NCI-H146 treated with DMSO at 0.1 percent for 48 hours (cell line): ENCODE measurements at regions not wholly inside any gene's neighbourhood (a gene's known extent, or its start where the extent isn't known, plus 50 kb on each side); places are given as distances from the start of the nearest gene placed in this dataset.

Experiments
- DNase-seq: peaks from one replicate; lab custom pipeline; 2025; ENCODE audit not compliant: unreplicated experiment; lab: John Stamatoyannopoulos, UW

DNA sequence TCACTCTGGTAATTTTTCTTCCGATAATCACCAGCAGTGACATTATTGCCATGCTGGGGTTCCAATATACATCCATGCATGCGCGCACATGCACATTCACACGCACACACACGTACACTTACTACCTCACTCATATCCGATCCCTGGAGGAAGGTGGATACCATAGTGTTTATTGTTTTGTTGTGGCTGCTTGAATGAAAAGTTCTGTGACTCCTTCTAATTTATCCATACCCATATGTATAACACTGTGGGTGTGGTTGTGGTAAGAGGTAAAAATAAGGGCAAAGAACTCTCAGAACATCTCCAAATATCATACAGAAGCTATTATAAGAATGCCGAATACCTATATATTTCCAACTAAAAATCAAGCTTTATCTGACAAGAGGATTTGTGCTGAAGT is 407.8 kb upstream of the PODXL start:
- DNase-seq, result no peak

DNA sequence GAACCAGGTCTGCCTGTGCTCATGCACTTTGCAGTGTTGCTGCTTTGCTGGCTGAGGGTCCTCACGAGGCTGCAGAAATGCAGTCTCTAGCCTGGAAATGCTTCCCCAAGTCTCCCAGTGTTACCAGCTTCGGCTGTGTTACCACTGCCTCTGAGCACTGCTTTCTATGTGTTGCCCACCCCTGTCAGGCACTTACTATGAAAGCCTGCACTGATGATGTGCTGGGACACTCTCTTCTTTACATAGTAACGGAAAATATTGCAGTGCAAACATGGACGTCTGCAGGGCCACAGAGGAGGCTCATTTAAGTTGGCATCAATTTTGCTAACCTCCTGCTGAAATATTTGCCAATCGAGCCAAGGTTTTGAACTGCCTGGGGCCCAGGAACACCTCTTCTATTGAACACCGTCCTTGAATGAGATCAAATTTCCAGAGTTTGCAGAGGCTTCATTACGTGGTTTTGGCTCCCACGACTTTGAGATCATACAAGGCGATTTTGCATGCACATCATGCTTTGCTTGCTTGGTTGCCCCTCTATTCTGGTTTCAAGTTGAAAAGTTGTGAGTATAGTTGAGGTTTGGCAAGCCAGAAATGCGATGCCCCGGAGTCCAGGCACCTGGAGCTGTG is 404.7 kb upstream of the PODXL start:
- no peak for DNase-seq

DNA sequence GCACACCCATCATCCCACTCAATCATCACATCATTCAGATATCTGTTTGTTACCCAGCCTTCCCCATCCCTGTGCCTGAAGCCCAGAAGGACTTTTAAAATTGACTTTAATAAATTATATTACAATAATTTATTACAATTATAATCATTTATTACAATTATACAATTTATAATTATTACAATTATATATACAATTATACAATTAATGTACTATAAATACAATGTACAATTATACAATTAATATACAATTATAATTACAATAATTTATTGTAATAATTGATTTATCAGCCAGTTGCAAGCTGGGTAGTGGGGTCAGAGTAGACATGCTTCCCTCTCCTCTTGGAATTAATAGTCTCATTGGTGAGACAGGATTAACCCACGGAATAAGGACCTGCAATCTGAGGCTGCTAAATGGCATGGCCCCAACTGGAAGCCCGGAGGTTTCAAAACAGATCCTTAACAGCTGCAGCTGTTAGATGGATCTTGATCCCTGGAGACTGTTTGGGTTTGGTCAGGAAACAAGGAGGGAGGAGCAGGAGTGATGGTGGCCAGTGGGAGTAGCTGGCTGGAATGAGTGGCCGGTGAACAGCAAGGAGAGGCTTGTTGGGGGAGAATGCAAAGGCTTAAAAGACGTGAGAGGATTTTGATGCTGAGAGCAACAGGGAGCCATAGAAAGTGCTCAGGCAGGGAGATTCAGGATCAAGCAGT is 402.8 kb upstream of the PODXL start:
- DNase-seq, result no peak

DNA sequence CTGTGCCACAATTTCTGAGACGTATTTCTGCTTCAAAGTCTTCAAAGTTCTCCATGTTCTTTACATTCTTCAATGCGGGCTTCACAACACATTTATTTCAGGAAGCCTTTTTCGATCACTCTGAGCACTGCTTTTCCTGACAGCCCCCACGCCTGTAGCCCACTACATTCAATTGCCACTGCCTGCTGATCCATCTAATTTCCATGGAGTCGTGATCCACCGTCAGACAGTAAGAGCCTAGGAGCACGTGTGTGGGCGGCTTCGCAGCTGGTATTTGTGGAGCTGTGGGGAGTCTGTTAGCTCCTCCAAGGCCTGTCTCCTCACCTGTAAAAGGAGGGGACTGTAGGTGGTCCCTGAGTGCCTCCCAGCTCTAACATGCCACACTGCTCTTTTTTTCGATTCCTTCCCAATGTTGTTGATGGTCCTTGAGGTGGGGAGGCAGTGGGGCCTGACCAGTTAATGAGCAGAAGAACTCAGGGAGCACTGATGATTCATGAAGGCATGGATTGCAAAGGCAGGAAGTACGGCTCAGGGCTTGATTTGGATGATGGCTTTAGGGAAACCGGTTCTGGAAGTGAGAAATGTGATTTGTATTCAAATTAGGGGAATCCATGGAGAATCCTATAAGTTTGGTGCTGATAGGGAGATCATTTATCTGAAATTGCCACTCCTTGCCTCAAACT is 401.1 kb upstream of the PODXL start:
- no peak for DNase-seq

DNA sequence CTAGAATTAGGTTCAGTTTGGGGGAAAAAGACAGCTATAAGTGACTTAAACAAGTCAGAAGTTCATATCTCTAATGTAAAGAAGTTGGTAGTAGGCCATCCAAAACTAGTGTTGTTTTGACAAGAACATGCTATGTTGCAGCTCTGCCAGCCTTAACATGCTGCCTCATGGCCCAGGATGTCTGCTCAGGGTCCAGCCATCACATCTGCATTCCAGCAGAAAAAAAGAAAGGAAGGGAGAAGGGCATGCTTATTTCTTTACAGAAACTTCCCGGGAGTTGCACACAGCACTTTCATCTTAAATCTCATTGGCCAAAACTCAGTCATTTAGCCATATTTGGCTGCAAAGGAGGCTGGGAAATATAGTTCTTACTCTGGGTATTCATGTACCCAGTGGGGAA is 400.4 kb upstream of the PODXL start:
- no peak for DNase-seq

DNA sequence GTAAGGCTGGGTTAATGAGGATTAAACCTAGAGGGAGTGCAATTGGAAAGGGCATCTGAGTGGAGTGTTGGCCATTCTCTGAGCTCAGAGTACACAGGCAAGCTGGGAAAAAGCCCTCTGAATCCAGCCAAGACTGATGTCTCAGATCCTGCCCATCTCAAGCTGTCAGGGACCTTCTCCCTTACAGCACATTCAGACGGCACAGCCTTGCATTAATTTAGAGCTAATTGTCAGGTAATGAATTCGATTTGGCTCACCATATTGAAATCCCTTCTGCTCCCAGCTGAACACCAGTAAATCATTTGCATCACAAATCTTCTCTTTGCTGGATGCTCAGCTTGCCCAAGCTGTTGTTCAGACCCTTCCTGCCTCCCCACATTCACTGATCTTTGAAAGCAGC is 399.3 kb upstream of the PODXL start:
- no peak for DNase-seq

DNA sequence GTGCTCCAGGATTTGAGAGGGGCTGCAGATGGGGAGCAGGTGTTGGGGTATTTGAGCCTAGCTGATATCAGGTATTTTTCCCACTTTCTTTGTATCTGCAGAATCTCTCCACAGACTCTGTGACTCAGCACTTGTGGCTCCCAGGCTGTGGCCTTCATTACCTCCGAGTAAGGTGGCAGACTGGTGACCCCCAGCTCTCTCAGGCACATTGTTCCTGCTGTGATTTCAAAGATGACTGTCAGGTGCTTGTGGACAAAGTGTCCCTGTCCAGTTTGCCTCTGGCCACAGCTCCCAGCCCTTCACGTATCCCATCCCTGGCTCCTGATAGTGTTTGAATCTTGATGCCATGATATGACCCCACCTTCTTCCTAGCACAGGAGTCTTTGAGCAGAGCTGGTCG is 396.8 kb upstream of the PODXL start:
- DNase-seq, result no peak

DNA sequence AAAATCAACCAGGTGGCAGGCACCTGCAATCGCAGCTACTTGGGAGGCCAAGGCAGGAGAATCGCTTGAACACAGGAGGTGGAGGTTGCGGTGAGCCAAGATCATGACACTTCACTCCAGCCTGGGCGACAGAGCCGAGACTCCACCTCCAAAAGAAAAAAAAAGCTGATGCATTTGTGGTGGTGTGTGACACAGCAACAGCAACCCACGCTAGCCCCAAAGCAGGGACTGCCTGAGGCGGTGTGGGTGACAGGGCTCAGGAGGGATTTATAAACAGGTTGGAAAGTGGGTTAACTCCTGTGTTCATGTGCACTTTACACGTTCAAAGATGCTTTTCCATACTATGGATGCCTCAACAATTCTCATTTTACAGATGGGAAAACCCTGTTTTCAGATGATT is 395.9 kb upstream of the PODXL start:
- DNase-seq, result no peak

DNA sequence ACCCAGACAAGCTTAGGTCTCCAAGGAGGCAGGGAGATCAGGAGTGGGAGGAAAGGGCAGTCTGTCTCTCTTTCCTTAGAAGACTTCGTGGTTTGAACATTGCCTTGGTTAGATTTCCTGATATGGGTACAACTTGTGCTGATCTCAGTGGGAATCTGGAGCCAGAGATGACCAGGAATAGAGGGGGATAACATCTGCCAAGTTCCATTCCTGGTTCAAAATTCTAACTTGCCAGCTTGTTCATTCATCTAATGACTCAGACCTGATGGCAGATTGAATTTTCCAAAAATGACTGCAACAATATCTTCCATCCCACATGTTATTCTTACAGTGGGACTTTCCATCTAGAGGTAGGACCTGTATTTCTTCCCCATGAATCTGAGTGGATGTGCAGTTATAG is 394.3 kb upstream of the PODXL start:
- no peak for DNase-seq

DNA sequence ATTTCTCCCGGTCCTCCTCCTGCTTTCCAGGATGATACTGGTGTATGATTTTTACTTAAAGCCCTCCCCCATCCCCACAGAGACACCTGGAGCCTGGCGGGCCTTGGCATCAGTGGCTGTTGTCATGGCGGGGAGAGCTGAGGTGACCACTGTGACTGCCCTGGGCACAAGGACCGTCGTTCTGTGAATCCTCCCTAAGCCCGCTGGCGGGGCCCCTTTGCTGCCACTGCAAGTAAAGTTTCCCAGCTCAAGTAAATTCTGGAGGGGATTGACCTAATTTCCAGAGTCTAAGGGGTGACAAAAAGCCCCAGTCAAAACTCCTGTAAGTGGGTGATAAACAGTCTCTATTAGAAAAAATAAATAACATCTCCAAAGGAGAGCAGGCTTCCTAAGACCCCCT is 393.2 kb upstream of the PODXL start:
- no peak for DNase-seq

DNA sequence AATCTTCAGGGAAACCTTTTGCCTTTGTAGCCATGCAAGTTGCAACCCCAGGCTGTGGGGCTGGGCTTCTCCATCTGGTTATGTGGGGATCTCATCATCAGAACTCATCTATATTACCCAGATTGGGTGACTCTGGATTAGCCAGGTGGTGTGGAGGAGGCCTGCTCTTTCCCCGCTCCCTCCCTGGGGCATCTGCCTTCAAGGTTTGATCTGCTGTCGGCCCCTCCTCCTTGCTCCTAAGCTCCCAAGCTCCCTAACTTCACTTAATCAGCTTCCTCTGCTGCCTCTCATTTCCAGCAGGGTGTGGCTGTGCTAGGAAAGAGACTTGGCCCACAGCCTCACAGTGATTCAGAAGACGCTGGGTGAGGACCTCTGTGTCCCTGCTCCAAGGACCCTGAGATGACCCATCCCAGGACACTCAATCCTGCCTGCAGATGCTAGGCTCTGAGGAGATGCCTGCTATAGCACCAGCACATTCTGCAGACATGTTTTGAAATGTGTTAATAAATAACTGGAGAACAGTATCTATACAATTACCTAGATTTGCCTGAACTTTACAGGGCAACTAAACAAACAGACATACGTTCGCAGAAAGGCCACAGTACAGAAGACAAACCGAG is 392.1 kb upstream of the PODXL start:
- DNase-seq, result no peak

DNA sequence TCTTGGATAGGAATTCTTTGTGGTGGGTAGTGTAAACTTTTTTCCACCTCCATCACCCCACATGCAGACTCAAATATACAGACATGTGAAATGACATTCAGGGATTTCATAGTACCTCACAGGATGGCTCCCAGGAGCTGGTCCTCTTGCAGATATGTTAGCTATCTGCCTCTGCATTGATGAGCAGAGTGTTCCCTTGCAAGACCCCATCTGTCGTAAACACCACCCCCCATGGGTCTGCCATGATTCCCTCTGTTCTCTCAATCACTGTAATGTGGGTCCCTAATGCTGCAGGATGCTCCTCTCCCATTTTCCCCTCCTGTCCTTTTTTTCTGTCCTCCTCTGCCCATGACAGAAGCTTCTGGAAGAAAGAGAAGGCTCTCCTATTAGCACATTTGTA is 391.2 kb upstream of the PODXL start:
- no peak for DNase-seq

DNA sequence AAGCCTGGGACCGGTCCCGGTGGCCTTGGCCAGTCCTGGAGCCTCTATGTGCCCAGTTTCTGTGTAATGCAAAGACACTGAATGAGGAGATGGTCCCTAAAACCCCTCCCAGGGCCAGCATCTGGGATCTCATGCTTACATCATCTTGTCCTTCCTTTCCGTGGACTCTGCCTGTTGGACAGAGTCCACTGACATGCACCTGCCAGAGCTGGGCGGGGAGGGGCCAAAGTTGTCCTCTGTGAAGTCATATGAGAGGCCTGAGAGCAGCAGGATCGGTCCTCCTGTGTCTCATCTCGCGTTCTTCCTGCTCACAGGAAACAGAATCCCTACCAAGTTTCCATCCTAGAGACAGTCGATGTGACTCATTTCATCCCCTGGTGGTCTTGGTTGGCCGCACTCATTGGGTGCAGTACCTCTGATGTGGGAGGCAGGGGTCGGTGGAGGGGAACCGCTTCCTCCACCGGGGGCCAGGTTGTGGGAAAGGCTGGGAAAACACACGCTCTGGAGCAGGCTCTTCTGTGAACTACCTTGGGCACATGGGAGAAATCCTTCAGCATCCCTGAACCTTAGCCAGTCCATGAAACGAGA is 389.6 kb upstream of the PODXL start:
- no peak for DNase-seq

DNA sequence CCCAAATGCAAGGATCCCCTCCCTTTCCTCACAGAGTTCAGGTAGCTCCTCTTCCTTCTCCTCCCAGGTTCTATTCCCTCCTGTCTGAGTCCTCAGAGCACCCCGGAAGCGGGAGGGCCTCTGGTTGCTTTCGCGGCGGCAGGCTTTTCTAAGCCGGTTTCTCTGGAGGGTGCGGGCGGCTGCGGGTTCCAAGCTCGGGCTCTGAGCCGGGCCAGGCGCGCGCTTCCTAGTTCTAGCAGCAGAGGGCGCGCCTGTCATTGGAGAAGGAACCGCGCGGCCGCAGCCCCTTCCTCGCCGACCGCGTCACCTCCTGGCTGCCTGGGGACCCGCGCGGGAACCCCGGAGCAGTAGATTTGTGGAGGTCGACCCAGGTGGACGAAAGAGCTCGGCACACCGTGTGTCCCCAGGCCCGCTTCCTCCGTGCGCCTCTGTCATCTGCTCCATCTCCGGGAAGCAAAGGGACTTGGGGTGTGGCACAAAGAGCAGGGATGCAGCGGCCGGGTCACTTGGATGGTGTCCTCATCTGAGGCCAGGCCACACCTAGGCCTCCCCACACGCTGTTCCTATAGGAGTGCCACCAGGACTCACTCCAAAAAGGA is 389.0 kb upstream of the PODXL start:
- no peak for DNase-seq

DNA sequence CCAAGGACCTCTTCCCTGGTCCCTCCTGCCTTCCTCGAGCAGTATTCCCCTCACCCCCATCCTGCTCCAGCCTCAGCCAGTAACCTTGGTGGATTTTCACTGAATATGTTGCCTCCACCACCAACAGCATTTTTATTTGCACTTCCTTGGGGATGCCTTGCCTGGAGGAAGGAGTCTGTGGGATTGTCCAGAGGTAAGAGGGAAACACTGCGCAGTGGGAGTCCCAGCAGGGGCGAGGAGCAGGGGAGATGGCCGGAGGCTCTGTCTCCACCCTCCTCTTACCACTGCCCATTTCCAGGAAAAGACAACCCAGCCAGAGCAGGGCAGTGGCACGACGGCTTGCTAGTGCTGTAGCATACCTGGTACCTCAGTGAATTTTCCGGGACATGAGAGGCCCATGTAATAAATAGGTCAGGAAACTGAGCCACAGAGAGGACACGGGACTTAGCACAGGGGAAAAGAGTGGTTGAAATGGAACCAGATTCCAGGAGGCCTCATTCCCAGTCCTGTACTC is 388.2 kb upstream of the PODXL start:
- DNase-seq, result no peak

DNA sequence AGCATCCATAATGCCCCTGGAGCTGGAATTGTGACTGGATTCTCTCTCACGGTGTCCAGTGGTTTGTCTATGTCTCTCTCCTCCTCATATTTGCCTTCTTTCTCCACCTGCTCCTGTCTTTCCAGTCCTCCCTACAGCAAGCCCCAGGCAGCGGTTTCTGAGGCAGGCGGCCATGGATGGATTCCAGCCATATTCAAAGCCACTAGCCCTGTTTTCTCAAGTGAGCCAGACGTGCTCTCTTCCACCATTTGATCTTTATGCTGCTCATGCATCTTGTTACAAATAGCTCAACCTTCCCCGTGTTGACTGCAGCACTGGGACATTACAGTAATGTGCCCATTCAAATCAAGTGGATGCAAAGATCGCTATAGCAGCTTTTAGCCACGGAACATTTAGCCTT is 387.2 kb upstream of the PODXL start:
- no peak for DNase-seq

DNA sequence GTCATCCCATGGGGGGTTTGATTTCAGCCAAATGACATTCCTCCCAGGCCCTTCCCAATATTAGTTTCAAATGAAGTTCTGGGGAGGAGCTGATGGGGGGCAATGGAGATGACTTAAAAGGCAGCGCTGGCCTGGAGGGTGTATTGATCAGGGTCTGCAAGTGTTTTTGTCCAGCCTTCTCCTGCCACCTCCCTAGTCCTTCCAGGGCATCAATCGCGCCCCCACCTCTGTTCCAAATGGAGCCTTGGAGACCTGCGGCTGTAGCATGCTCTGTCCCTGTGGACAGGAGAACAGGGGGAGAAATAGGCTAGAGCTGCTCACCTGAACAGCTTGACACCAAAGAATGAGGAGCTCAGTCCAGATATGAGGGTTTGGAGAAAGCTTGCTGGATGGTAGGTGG is 386.8 kb upstream of the PODXL start:
- no peak for DNase-seq

DNA sequence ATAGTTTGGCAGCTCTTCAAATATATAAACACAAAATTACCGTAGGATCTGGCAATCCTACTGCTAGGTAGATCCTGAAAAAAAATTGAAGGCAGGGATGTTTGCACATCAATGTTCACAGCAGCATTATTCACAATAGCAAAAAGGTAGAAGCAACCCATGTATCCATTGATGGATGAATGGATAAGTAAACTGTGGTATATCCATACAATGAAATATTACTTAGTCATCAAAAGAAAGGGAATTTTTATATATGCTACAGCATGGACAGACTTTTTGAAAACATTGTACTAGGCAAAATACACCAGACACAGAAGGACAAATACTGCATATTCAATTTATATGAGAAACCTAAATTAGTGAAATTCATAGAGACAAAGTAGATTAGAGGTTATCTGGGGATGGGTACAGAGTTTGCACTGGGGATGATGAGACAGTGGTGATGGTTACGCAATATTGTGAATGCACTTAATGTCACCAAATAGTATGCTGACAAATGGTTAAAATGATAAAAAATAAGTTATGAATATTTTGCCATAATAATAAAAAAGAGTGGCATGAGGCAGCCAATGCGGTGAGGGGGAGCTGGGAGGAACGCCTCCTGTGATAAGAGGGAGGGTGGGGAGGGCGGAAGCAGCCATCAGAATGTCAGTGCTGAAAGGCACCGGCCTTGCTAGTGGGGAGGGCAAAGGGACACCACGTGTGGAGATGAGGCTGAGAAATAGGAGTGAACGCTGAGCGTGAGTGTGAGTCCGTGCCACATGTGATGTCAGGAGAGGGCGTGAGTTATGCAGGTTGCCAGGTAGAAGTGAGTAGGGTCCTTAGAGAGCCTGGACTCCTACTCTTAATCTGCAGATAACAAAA is 386.1 kb upstream of the PODXL start:
- DNase-seq, result no peak

DNA sequence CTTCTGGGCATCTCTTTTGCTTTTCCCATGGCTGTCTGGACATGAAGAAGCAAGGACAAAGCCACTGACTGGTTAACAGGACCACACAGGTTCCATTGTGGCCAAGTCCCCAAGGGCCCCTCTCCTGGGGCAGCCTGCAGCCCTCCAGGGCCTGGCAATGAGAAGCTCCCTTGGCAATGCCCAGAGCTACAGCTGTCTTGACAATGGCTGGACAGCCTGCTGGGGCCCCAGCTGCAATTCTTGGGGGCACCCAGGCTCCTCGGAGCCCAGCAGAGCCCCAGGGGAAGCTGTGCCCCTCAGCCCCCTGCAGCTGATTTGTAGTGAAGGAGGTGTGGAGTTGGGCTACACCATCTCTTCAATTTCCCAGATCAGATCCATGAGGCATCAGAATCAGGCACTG is 384.9 kb upstream of the PODXL start:
- no peak for DNase-seq

DNA sequence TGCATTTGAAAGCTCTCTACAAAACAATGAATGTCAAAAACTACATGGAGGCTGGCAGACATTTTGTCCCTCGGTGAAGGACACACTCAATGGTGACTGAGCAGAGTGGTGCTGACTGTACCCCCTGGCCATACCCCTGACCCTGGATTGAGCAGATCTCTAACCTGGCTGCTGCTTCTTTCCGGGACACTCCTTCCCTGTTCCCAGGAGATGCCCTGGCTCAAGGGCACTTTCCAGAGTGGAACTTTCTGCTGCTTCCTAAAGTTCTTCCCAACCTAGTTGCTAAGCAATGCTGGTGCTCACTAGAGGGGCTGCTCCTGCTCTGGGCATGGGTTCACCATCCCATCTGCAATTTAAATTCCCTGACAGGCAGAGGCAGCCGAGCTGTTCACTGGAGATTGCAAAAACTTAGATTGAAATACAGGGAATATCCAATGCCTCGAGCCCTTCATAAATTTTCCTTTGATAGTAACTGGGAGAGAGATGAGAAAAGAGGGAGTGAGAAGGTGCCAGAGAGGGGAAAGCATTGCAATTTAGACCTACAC is 384.3 kb upstream of the PODXL start:
- no peak for DNase-seq
